GM23338 (cell line): ENCODE measurements at regions not wholly inside any gene's neighbourhood (a gene's known extent, or its start where the extent isn't known, plus 50 kb on each side); places are given as distances from the start of the nearest gene placed in this dataset.

Experiments
- ATAC-seq: fragments of 200-7000 bp; cut with Tn5 transposase; 3 replicates; pipeline ENCODE4 v1.9.1; 2020
- DNase-seq: peaks from one replicate; pipeline ENCODE4 v3.0.0-alpha.2; 2015; ENCODE audit warnings: low spot score
- H2AFZ ChIP-seq: fragments of 200-600 bp; sonication (generic); 2 replicates; pipeline ENCODE4 v1.8.0; 2016; ENCODE audit warnings: antibody characterized with exemption, mild to moderate bottlenecking, moderate library complexity
- H3F3A ChIP-seq: fragments of 200-600 bp; sonication (generic); replicated peaks from 2 replicates; pipeline ENCODE4 v1.8.0; 2017; ENCODE audit warnings: antibody characterized with exemption, mixed run types, low read depth
- H3K27ac ChIP-seq: fragments of 200-600 bp; sonication (generic); 2 replicates; pipeline ENCODE4 v1.6.1; 2016; ENCODE audit warnings: low read depth
- H3K27me3 ChIP-seq: fragments of 200-600 bp; sonication (generic); 2 replicates; pipeline ENCODE4 v1.8.0; 2016; ENCODE audit warnings: mild to moderate bottlenecking, mixed run types, moderate library complexity; ENCODE audit not compliant: insufficient read depth
- H3K36me3 ChIP-seq: fragments of 200-600 bp; sonication (generic); 2 replicates; pipeline ENCODE4 v1.8.0; 2016; ENCODE audit warnings: mild to moderate bottlenecking; ENCODE audit not compliant: insufficient read depth
- H3K4me1 ChIP-seq: fragments of 200-600 bp; sonication (generic); 2 replicates; pipeline ENCODE4 v1.8.0; 2016; ENCODE audit warnings: mild to moderate bottlenecking, moderate library complexity; ENCODE audit not compliant: insufficient read depth
- H3K4me2 ChIP-seq: fragments of 200-600 bp; sonication (generic); 2 replicates; pipeline ENCODE4 v1.7.1; 2017; ENCODE audit warnings: mixed run types
- H3K4me3 ChIP-seq: fragments of 200-600 bp; sonication (generic); 2 replicates; pipeline ENCODE4 v1.6.1; 2016; ENCODE audit warnings: mixed run types
- H3K79me2 ChIP-seq: fragments of 200-600 bp; sonication (generic); replicated peaks from 2 replicates; pipeline ENCODE4 v1.8.0; 2017; ENCODE audit warnings: mild to moderate bottlenecking; ENCODE audit not compliant: insufficient read depth
- H3K9me2 ChIP-seq: fragments of 200-600 bp; sonication (generic); 2 replicates; pipeline ENCODE4 v1.8.0; 2017; ENCODE audit not compliant: insufficient read depth
- H4K20me1 ChIP-seq: fragments of 200-600 bp; sonication (generic); replicated peaks from 2 replicates; pipeline ENCODE4 v1.8.0; 2017; ENCODE audit warnings: mild to moderate bottlenecking; ENCODE audit not compliant: insufficient read depth
- H3K27ac Mint-ChIP-seq: 2 replicates; pipeline ENCODE4 v1.8.0; 2020; ENCODE audit warnings: inconsistent platforms, mild to moderate bottlenecking, moderate library complexity, mixed read lengths
- H3K27me3 Mint-ChIP-seq: 3 replicates; pipeline ENCODE4 v1.8.0; 2022; ENCODE audit warnings: low read depth, mild to moderate bottlenecking, moderate library complexity, mixed read lengths, inconsistent platforms; ENCODE audit not compliant: insufficient read depth, poor library complexity
- H3K36me3 Mint-ChIP-seq: 3 replicates; pipeline ENCODE4 v1.8.0; 2021; ENCODE audit warnings: low read depth, mild to moderate bottlenecking, inconsistent platforms, moderate library complexity, mixed read lengths
- H3K4me1 Mint-ChIP-seq: 3 replicates; pipeline ENCODE4 v1.8.0; 2020; ENCODE audit warnings: mild to moderate bottlenecking, inconsistent platforms, mixed read lengths
- H3K4me3 Mint-ChIP-seq: 3 replicates; pipeline ENCODE4 v1.8.0; 2021; ENCODE audit warnings: moderate library complexity, mild to moderate bottlenecking, inconsistent platforms, mixed read lengths
- H3K9me3 Mint-ChIP-seq: 3 replicates; pipeline ENCODE4 v1.8.0; 2020; ENCODE audit warnings: moderate library complexity, mild to moderate bottlenecking, inconsistent platforms, mixed read lengths
- CREB1 ChIP-seq: fragments of 250-450 bp; sonication (Bioruptor Pico); IDR thresholded peaks from 2 replicates; pipeline ENCODE4 v1.5.0; 2020; ENCODE audit warnings: low read depth, mild to moderate bottlenecking, moderate library complexity
- CTCF ChIP-seq, 2 experiments: fragments of 200-600 bp in 1 of 2; sonication (generic) in 1 of 2; conservative IDR thresholded peaks; 2 replicates each; pipeline versions ENCODE4 v1.5.1 to v1.6.1; 2016 to 2017; ENCODE audit warnings: antibody characterized with exemption in 2 of 2, low read depth in 2 of 2, mild to moderate bottlenecking in 2 of 2, moderate library complexity in 1 of 2
- EZH2 ChIP-seq: fragments of 200-600 bp; sonication (generic); IDR thresholded peaks from one replicate; pipeline ENCODE4 v1.8.0; 2017; ENCODE audit warnings: antibody characterized with exemption, mild to moderate bottlenecking, low read depth; ENCODE audit not compliant: unreplicated experiment
- EZH2phosphoT487 ChIP-seq: fragments of 200-600 bp; sonication (generic); IDR thresholded peaks from one replicate; pipeline ENCODE4 v1.8.1; 2018; ENCODE audit warnings: antibody characterized with exemption; ENCODE audit not compliant: unreplicated experiment
- JUNB ChIP-seq: IDR thresholded peaks from one replicate; pipeline ENCODE4 v1.6.1; 2016; ENCODE audit warnings: antibody characterized with exemption; ENCODE audit not compliant: unreplicated experiment
- NANOG ChIP-seq: IDR thresholded peaks from 2 replicates; pipeline ENCODE4 v1.6.1; 2016; ENCODE audit warnings: antibody characterized with exemption, borderline replicate concordance
- POLR2AphosphoS5 ChIP-seq: IDR thresholded peaks from 2 replicates; pipeline ENCODE4 v1.6.1; 2016; ENCODE audit warnings: antibody characterized with exemption, low read depth
- STAT1 ChIP-seq: IDR thresholded peaks from one replicate; pipeline ENCODE4 v1.6.1; 2016; ENCODE audit warnings: antibody characterized with exemption; ENCODE audit not compliant: unreplicated experiment
- ZNF114 ChIP-seq: fragments of 250-450 bp; sonication (Bioruptor Pico); IDR thresholded peaks from 2 replicates; pipeline ENCODE4 v1.5.0; 2020; ENCODE audit warnings: mild to moderate bottlenecking, moderate library complexity
- ZNF331 ChIP-seq: fragments of 250-450 bp; sonication (Bioruptor Pico); IDR thresholded peaks from 2 replicates; pipeline ENCODE4 v1.5.0; 2020; ENCODE audit warnings: low read depth, mild to moderate bottlenecking, moderate library complexity
- TF ChIP-seq, protein P1 (sequence below): IDR thresholded peaks from one replicate; pipeline ENCODE4 v1.6.1; 2018; ENCODE audit warnings: antibody characterized with exemption; ENCODE audit not compliant: unreplicated experiment
- TF ChIP-seq, protein P2 (sequence below): fragments of 250-450 bp; sonication (Bioruptor Pico); IDR thresholded peaks from 2 replicates; pipeline ENCODE4 v1.5.0; 2020; ENCODE audit warnings: mild to moderate bottlenecking, moderate library complexity
- TF ChIP-seq, protein P3 (sequence below): IDR thresholded peaks from 2 replicates; pipeline ENCODE4 v1.6.1; 2016; ENCODE audit warnings: antibody characterized with exemption

- Mint-ChIP-seq H3K4me1 (no peaks in the 10 kb centered on the region), H3K36me3 (no peaks in the 10 kb centered on the region), H3K9me3 (no peaks in the 10 kb centered on the region), H3K4me3 (no peak overlapping the region), H3K27me3 (peaks cover 3% of the 10 kb centered on the region), H3K27ac (no peak overlapping the region)
- ATAC-seq = no peak
- no peak overlapping the region for H3K27ac ChIP-seq
- no peaks in the 10 kb centered on the region for H3K79me2 ChIP-seq
- no peaks in the 10 kb centered on the region for H3F3A ChIP-seq
- H3K4me3 ChIP-seq = no peak overlapping the region
- H3K27me3 ChIP-seq = no peaks in the 10 kb centered on the region
- H4K20me1 ChIP-seq = no peaks in the 10 kb centered on the region
- DNase-seq = no peak
- no peak overlapping the region for H2AFZ ChIP-seq
- TF ChIP-seq NANOG (no peak), STAT1 (no peak), CTCF (conservative IDR thresholded peaks at IDR 0.05; ENCODE audit: low read depth in 2 of 2) (no peak), ZNF114 (CRISPR knock-in tag) (no peak), CREB1 (no peak), EZH2phosphoT487 (no peak), EZH2 (no peak), POLR2AphosphoS5 (no peak), JUNB (no peak), ZNF331 (CRISPR knock-in tag) (no peak)
- TF ChIP-seq, protein P1, sequence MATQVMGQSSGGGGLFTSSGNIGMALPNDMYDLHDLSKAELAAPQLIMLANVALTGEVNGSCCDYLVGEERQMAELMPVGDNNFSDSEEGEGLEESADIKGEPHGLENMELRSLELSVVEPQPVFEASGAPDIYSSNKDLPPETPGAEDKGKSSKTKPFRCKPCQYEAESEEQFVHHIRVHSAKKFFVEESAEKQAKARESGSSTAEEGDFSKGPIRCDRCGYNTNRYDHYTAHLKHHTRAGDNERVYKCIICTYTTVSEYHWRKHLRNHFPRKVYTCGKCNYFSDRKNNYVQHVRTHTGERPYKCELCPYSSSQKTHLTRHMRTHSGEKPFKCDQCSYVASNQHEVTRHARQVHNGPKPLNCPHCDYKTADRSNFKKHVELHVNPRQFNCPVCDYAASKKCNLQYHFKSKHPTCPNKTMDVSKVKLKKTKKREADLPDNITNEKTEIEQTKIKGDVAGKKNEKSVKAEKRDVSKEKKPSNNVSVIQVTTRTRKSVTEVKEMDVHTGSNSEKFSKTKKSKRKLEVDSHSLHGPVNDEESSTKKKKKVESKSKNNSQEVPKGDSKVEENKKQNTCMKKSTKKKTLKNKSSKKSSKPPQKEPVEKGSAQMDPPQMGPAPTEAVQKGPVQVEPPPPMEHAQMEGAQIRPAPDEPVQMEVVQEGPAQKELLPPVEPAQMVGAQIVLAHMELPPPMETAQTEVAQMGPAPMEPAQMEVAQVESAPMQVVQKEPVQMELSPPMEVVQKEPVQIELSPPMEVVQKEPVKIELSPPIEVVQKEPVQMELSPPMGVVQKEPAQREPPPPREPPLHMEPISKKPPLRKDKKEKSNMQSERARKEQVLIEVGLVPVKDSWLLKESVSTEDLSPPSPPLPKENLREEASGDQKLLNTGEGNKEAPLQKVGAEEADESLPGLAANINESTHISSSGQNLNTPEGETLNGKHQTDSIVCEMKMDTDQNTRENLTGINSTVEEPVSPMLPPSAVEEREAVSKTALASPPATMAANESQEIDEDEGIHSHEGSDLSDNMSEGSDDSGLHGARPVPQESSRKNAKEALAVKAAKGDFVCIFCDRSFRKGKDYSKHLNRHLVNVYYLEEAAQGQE = no peak
- TF ChIP-seq, protein P2, sequence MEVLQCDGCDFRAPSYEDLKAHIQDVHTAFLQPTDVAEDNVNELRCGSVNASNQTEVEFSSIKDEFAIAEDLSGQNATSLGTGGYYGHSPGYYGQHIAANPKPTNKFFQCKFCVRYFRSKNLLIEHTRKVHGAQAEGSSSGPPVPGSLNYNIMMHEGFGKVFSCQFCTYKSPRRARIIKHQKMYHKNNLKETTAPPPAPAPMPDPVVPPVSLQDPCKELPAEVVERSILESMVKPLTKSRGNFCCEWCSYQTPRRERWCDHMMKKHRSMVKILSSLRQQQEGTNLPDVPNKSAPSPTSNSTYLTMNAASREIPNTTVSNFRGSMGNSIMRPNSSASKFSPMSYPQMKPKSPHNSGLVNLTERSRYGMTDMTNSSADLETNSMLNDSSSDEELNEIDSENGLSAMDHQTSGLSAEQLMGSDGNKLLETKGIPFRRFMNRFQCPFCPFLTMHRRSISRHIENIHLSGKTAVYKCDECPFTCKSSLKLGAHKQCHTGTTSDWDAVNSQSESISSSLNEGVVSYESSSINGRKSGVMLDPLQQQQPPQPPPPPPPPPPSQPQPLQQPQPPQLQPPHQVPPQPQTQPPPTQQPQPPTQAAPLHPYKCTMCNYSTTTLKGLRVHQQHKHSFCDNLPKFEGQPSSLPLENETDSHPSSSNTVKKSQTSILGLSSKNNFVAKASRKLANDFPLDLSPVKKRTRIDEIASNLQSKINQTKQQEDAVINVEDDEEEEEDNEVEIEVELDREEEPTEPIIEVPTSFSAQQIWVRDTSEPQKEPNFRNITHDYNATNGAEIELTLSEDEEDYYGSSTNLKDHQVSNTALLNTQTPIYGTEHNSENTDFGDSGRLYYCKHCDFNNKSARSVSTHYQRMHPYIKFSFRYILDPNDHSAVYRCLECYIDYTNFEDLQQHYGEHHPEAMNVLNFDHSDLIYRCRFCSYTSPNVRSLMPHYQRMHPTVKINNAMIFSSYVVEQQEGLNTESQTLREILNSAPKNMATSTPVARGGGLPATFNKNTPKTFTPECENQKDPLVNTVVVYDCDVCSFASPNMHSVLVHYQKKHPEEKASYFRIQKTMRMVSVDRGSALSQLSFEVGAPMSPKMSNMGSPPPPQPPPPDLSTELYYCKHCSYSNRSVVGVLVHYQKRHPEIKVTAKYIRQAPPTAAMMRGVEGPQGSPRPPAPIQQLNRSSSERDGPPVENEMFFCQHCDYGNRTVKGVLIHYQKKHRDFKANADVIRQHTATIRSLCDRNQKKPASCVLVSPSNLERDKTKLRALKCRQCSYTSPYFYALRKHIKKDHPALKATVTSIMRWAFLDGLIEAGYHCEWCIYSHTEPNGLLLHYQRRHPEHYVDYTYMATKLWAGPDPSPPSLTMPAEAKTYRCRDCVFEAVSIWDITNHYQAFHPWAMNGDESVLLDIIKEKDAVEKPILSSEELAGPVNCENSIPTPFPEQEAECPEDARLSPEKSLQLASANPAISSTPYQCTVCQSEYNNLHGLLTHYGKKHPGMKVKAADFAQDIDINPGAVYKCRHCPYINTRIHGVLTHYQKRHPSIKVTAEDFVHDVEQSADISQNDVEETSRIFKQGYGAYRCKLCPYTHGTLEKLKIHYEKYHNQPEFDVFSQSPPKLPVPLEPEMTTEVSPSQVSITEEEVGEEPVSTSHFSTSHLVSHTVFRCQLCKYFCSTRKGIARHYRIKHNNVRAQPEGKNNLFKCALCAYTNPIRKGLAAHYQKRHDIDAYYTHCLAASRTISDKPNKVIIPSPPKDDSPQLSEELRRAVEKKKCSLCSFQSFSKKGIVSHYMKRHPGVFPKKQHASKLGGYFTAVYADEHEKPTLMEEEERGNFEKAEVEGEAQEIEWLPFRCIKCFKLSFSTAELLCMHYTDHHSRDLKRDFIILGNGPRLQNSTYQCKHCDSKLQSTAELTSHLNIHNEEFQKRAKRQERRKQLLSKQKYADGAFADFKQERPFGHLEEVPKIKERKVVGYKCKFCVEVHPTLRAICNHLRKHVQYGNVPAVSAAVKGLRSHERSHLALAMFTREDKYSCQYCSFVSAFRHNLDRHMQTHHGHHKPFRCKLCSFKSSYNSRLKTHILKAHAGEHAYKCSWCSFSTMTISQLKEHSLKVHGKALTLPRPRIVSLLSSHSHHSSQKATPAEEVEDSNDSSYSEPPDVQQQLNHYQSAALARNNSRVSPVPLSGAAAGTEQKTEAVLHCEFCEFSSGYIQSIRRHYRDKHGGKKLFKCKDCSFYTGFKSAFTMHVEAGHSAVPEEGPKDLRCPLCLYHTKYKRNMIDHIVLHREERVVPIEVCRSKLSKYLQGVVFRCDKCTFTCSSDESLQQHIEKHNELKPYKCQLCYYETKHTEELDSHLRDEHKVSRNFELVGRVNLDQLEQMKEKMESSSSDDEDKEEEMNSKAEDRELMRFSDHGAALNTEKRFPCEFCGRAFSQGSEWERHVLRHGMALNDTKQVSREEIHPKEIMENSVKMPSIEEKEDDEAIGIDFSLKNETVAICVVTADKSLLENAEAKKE (CRISPR knock-in tag) = no peak
- TF ChIP-seq, protein P3, sequence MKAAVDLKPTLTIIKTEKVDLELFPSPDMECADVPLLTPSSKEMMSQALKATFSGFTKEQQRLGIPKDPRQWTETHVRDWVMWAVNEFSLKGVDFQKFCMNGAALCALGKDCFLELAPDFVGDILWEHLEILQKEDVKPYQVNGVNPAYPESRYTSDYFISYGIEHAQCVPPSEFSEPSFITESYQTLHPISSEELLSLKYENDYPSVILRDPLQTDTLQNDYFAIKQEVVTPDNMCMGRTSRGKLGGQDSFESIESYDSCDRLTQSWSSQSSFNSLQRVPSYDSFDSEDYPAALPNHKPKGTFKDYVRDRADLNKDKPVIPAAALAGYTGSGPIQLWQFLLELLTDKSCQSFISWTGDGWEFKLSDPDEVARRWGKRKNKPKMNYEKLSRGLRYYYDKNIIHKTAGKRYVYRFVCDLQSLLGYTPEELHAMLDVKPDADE = no peak
- H3K4me2 ChIP-seq = no peak overlapping the region
- no peaks in the 10 kb centered on the region for H3K36me3 ChIP-seq
- no peaks in the 10 kb centered on the region for H3K4me1 ChIP-seq
- H3K9me2 ChIP-seq = no peaks in the 10 kb centered on the region
Observed at GRCh38 chr20:24332956-24333355, 136.5 kb upstream of the SYNDIG1 start.
